ENCODE measurements at regions not wholly inside any gene's neighbourhood (a gene's known extent, or its start where the extent isn't known, plus 50 kb on each side); places are given as distances from the start of the nearest gene placed in this dataset.

- Mint-ChIP-seq H3K36me3 (no peaks in the 10 kb centered on the region), H3K9me3 (no peaks in the 10 kb centered on the region), H3K4me1 (peaks cover 24% of the 10 kb centered on the region), H3K27me3 (ENCODE audit: insufficient read depth, low read depth) (no peaks in the 10 kb centered on the region), H3K4me3 (no peak overlapping the region), H3K27ac (no peak overlapping the region)
- Histone ChIP-seq H3K27ac (no peak overlapping the region), H3F3A (ENCODE audit: low read depth) (no peaks in the 10 kb centered on the region), H3K9me3 (ENCODE audit: low read depth) (no peaks in the 10 kb centered on the region), H3K27me3 (no peaks in the 10 kb centered on the region), H2AFZ (replicated peaks) (no peak overlapping the region), H3K4me2 (no peak overlapping the region), H3K36me3 (no peaks in the 10 kb centered on the region), H3K9ac (no peak overlapping the region), H4K20me1 (ENCODE audit: low read depth) (no peaks in the 10 kb centered on the region), H3K4me3 (no peak overlapping the region), H3K4me1 (peaks cover 11% of the 10 kb centered on the region), H3K79me2 (ENCODE audit: low read depth) (no peaks in the 10 kb centered on the region)
- TF ChIP-seq CTCF (IDR thresholded peaks at IDR 0.05), result no peak
- no peak for TF ChIP-seq EZH2phosphoT487 (IDR thresholded peaks at IDR 0.05)
- TF ChIP-seq EZH2 (IDR thresholded peaks at IDR 0.05), result no peak
- no peak for DNase-seq (ENCODE audit: low spot score)
Measured at GRCh38 chr9:109907810-109908458, 127.9 kb downstream of the PALM2AKAP2 start.

DNA sequence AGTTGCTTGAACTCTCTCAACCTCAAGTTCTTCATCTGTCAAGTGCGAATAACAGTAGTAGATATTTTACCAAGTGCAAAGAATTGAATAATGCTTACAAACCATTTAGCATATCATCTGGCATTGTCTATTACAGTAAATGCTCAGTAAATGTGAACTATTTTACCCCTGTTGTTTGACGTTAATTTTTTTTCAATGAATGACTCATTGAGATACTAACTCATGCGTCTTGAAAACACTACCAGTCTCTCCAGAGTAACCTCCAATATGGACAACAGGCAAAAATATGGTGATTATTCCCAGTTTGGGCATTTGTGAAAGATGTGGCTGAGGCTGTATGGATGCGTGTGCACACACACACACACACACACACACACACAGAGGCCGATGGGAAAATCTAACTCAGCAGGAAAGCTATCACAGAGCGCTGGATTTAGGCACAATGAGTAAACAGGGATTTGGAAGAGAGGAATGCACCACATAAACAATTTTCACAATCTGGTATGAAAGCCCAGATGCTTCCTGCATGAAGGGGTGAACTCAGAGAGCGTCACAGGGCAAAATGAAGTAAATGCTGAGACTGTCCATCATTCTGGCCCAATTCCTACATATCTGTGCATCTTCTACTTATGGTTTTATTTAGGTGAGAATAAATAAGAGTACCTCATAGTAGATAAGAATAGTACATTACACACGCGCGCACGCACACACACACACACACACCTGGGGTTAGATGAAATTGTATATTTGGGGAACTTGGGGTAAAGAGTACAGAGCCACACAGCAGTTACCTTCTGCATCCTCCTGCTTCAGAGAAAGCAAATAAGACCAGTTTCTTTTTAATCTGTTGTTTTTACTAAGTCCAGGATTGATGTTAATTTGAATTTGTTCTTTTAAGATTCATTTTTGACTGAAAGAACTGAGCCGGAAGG is 128.7 kb downstream of the PALM2AKAP2 start:
- DNase-seq (ENCODE audit: low spot score), result no peak
- no peak overlapping the region for H3K27ac ChIP-seq
- Mint-ChIP-seq H3K4me1 (peaks cover 26% of the 10 kb centered on the region), H3K4me3 (no peak overlapping the region), H3K9me3 (no peaks in the 10 kb centered on the region), H3K27ac (no peak overlapping the region), H3K27me3 (ENCODE audit: insufficient read depth, low read depth) (no peaks in the 10 kb centered on the region), H3K36me3 (no peaks in the 10 kb centered on the region)
- no peak overlapping the region for H3K4me2 ChIP-seq
- H3K79me2 ChIP-seq (ENCODE audit: low read depth), result no peaks in the 10 kb centered on the region
- H3K9me3 ChIP-seq (ENCODE audit: low read depth), result no peaks in the 10 kb centered on the region
- H3K27me3 ChIP-seq, result no peaks in the 10 kb centered on the region
- no peak overlapping the region for H3K9ac ChIP-seq
- H3K36me3 ChIP-seq, result no peaks in the 10 kb centered on the region
- TF ChIP-seq EZH2phosphoT487 (IDR thresholded peaks at IDR 0.05) (no peak), EZH2 (IDR thresholded peaks at IDR 0.05) (no peak), CTCF (IDR thresholded peaks at IDR 0.05) (no peak)
- no peak overlapping the region for H2AFZ ChIP-seq (replicated peaks)
- no peaks in the 10 kb centered on the region for H4K20me1 ChIP-seq (ENCODE audit: low read depth)
- no peak overlapping the region for H3K4me3 ChIP-seq
- no peaks in the 10 kb centered on the region for H3F3A ChIP-seq (ENCODE audit: low read depth)
- peaks cover 11% of the 10 kb centered on the region for H3K4me1 ChIP-seq

DNA sequence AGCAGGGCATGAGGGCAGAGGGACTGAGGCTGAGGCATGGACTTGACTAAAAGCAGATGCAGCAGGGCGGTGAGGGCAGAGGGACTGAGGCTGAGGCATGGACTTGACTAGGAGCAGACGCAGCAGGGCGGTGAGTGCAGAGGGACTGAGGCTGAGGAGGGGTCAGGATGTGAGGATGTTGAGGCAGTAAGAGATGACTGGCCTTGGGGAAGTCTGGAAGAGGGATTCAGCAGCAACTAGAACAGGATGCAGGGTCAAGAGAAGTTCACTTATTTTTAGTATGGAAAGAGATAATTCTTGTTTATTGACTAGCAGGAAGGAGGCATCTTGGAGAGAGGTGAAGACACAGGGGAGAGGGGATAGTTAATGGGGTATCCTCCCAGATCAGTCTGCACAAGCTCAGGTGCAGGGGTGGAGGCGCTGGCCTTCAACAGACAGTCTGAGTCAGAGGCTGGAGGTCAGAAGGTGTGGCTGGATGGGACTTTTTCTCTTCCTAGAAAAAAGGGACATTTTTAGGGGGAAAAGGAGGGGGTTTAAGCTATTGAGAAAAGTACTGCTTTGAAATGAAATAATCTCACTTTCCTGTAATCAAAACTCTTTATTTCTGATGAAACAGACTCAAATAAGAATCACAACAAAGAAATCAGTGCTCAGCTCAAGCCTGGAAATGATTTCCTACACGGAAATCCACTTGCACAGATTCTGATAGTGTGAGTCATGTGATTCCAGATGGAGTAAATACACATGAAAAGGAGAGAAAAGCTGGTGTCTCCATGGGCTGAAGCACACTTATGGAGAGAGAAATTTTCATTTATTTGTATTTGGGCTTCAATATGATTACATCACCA is 130.9 kb downstream of the PALM2AKAP2 start:
- H3K36me3 Mint-ChIP-seq, result no peaks in the 10 kb centered on the region
- H3K27ac Mint-ChIP-seq, result no peak overlapping the region
- H3K4me3 ChIP-seq, result no peak overlapping the region
- H4K20me1 ChIP-seq (ENCODE audit: low read depth), result no peaks in the 10 kb centered on the region
- no peaks in the 10 kb centered on the region for H3F3A ChIP-seq (ENCODE audit: low read depth)
- TF ChIP-seq EZH2phosphoT487 (IDR thresholded peaks at IDR 0.05) (no peak), CTCF (IDR thresholded peaks at IDR 0.05) (no peak), EZH2 (IDR thresholded peaks at IDR 0.05) (no peak)
- no peaks in the 10 kb centered on the region for H3K27me3 Mint-ChIP-seq (ENCODE audit: insufficient read depth, low read depth)
- no peak overlapping the region for H3K4me2 ChIP-seq
- no peak overlapping the region for H3K27ac ChIP-seq
- no peak overlapping the region for H3K9ac ChIP-seq
- H3K27me3 ChIP-seq, result no peaks in the 10 kb centered on the region
- no peaks in the 10 kb centered on the region for H3K9me3 Mint-ChIP-seq
- no peak overlapping the region for H3K4me3 Mint-ChIP-seq
- H3K9me3 ChIP-seq (ENCODE audit: low read depth), result no peaks in the 10 kb centered on the region
- DNase-seq (ENCODE audit: low spot score), result no peak
- peaks cover 11% of the 10 kb centered on the region for H3K4me1 ChIP-seq
- peaks cover 18% of the 10 kb centered on the region for H3K4me1 Mint-ChIP-seq
- H3K36me3 ChIP-seq, result no peaks in the 10 kb centered on the region
- no peak overlapping the region for H2AFZ ChIP-seq (replicated peaks)
- H3K79me2 ChIP-seq (ENCODE audit: low read depth), result no peaks in the 10 kb centered on the region
